Panc1 (cell line): ENCODE measurements at regions not wholly inside any gene's neighbourhood (a gene's known extent, or its start where the extent isn't known, plus 50 kb on each side); places are given as distances from the start of the nearest gene placed in this dataset.

ENCODE experiments used
- ATAC-seq: fragments of 200-7000 bp; cut with Tn5 transposase; 2 replicates; pipeline ENCODE4 v1.9.1; 2020; ENCODE audit warnings: mild to moderate bottlenecking, moderate library complexity
- BruUV-seq: library from RNA; stranded (reverse); fragments of 400-500 nt; replicated peaks from 2 replicates; lab custom pipeline; 2021; lab: Mats Ljungman, UMichigan
- CTCF ChIA-PET: fragments of 300-600 bp; sonication (Branson Sonifier 250); formaldehyde crosslinking; loops from one replicate; lab custom pipeline; 2022; ENCODE audit warnings: antibody characterized with exemption; lab: Charles Lee
- POLR2A ChIA-PET: fragments of 300-600 bp; sonication (Branson Sonifier 250); formaldehyde crosslinking; loops from one replicate; lab custom pipeline; 2022; ENCODE audit warnings: antibody characterized with exemption; lab: Charles Lee
- DNase-seq: peaks from one replicate; pipeline ENCODE4 v3.0.0-alpha.2; 2010; ENCODE audit warnings: low read depth, low spot score
- H3K27ac ChIP-seq: 2 replicates; pipeline ENCODE4 v1.5.1; 2011; ENCODE audit warnings: mild to moderate bottlenecking, low read length, inconsistent platforms
- H3K27me3 ChIP-seq: fragments of 200-500 bp; sonication (Bioruptor generic); 2 replicates; pipeline ENCODE4 v1.6.0; 2014; ENCODE audit warnings: low read length, inconsistent platforms; ENCODE audit not compliant: control insufficient read depth, insufficient read depth
- H3K36me3 ChIP-seq: fragments of 200-500 bp; sonication (Bioruptor generic); 2 replicates; pipeline ENCODE4 v1.5.1; 2014; ENCODE audit warnings: inconsistent platforms, mild to moderate bottlenecking, low read length, moderate library complexity; ENCODE audit not compliant: control insufficient read depth, insufficient read depth
- H3K4me1 ChIP-seq: 2 replicates; pipeline ENCODE4 v1.5.1; 2011; ENCODE audit warnings: inconsistent platforms, mild to moderate bottlenecking, low read length, moderate library complexity; ENCODE audit not compliant: control insufficient read depth, insufficient read depth
- H3K4me3 ChIP-seq, 2 experiments: 2 replicates each; pipeline ENCODE4 v1.5.1; 2011 to 2012; ENCODE audit warnings: low read depth in 2 of 2, low read length in 2 of 2, mild to moderate bottlenecking in 2 of 2, inconsistent platforms in 1 of 2, moderate library complexity in 1 of 2
- H3K9me3 ChIP-seq: fragments of 200-500 bp; sonication (Bioruptor generic); 2 replicates; pipeline ENCODE4 v1.5.1; 2014; ENCODE audit warnings: low read depth, mild to moderate bottlenecking, inconsistent platforms, low read length, moderate library complexity; ENCODE audit not compliant: control insufficient read depth, insufficient read depth
- POLR2AphosphoS5 ChIP-seq: IDR thresholded peaks from 2 replicates; pipeline ENCODE4 v1.6.1; 2012; ENCODE audit warnings: mild to moderate bottlenecking, low read depth, low read length, moderate library complexity
- SIN3A ChIP-seq: IDR thresholded peaks from 2 replicates; pipeline ENCODE4 v1.6.1; 2012; ENCODE audit warnings: low read depth, mild to moderate bottlenecking, low read length, moderate library complexity, borderline replicate concordance; ENCODE audit not compliant: insufficient read depth
- TCF7L2 ChIP-seq: IDR thresholded peaks from 2 replicates; pipeline ENCODE4 v1.6.1; 2011; ENCODE audit warnings: mild to moderate bottlenecking, low read depth, low read length, inconsistent platforms
- in situ Hi-C: cut with HindIII; loops from 2 replicates; pipeline ENCODE4 v1.10.0; 2016; ENCODE audit warnings: low sequenced_read_pairs, low pct_unique_long_range_greater_than_20kb
- intact Hi-C: fragments of 100-400 bp; cut with micrococcal nuclease; formaldehyde crosslinking; loops from one replicate; pipeline ENCODE4 v1.10.0; 2022; ENCODE audit not compliant: unreplicated experiment
- TF ChIP-seq, protein P1 (sequence below): fragments of 450-650 bp; IDR thresholded peaks from 2 replicates; pipeline ENCODE4 v1.5.1; 2017; ENCODE audit warnings: mild to moderate bottlenecking
- TF ChIP-seq, protein P2 (sequence below), 2 experiments: IDR thresholded peaks; 2 replicates each; pipeline ENCODE4 v1.6.1; 2011 to 2012; ENCODE audit warnings: low read depth in 2 of 2, control low read depth in 1 of 2, low read length in 1 of 2, mild to moderate bottlenecking in 1 of 2, moderate library complexity in 1 of 2; ENCODE audit not compliant: insufficient read depth in 1 of 2

DNA sequence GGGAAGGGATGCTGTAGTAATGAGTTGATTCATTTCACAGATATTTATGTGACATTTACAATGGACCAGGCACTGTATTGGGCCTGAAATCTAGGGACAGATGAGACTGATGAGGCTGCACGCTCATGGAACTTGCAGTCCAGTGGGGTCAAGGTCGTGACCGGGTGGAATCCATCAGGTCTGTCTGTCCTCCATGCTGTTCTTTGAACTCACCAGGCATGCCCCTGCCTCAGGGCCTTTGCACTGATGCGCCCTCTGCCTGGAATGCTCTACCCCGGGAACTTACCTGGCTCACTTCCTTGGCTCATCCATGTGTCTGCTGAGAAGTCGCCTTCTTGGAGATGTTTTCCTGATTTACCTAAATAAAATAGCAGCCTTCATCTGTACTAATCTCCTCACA lies 200.1 kb downstream of the VRK1 start:
- Histone ChIP-seq H3K36me3 (no peaks in the 10 kb centered on the region), H3K27ac (no peak overlapping the region), H3K4me1 (no peaks in the 10 kb centered on the region), H3K27me3 (no peaks in the 10 kb centered on the region; the same call in 1 of the 2 replicates), H3K4me3 (no peak overlapping the region), H3K9me3 (no peaks in the 10 kb centered on the region)
- CTCF ChIA-PET, result no interaction called here
- DNase-seq, result no peak
- in situ Hi-C loops (no loop called here), intact Hi-C loops (no loop called here)
- POLR2A ChIA-PET, result no interaction called here
- TF ChIP-seq, protein P1, sequence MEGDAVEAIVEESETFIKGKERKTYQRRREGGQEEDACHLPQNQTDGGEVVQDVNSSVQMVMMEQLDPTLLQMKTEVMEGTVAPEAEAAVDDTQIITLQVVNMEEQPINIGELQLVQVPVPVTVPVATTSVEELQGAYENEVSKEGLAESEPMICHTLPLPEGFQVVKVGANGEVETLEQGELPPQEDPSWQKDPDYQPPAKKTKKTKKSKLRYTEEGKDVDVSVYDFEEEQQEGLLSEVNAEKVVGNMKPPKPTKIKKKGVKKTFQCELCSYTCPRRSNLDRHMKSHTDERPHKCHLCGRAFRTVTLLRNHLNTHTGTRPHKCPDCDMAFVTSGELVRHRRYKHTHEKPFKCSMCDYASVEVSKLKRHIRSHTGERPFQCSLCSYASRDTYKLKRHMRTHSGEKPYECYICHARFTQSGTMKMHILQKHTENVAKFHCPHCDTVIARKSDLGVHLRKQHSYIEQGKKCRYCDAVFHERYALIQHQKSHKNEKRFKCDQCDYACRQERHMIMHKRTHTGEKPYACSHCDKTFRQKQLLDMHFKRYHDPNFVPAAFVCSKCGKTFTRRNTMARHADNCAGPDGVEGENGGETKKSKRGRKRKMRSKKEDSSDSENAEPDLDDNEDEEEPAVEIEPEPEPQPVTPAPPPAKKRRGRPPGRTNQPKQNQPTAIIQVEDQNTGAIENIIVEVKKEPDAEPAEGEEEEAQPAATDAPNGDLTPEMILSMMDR, result no peak
- no peak for TF ChIP-seq SIN3A
- TF ChIP-seq, protein P2, sequence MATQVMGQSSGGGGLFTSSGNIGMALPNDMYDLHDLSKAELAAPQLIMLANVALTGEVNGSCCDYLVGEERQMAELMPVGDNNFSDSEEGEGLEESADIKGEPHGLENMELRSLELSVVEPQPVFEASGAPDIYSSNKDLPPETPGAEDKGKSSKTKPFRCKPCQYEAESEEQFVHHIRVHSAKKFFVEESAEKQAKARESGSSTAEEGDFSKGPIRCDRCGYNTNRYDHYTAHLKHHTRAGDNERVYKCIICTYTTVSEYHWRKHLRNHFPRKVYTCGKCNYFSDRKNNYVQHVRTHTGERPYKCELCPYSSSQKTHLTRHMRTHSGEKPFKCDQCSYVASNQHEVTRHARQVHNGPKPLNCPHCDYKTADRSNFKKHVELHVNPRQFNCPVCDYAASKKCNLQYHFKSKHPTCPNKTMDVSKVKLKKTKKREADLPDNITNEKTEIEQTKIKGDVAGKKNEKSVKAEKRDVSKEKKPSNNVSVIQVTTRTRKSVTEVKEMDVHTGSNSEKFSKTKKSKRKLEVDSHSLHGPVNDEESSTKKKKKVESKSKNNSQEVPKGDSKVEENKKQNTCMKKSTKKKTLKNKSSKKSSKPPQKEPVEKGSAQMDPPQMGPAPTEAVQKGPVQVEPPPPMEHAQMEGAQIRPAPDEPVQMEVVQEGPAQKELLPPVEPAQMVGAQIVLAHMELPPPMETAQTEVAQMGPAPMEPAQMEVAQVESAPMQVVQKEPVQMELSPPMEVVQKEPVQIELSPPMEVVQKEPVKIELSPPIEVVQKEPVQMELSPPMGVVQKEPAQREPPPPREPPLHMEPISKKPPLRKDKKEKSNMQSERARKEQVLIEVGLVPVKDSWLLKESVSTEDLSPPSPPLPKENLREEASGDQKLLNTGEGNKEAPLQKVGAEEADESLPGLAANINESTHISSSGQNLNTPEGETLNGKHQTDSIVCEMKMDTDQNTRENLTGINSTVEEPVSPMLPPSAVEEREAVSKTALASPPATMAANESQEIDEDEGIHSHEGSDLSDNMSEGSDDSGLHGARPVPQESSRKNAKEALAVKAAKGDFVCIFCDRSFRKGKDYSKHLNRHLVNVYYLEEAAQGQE (IDR thresholded peaks at IDR 0.05; ENCODE audit: insufficient read depth in 1 of 2, low read depth in 2 of 2, low read length in 1 of 2), result no peak
- no peak for TF ChIP-seq TCF7L2
- no peak for TF ChIP-seq POLR2AphosphoS5
- BruUV-seq, result no TSS peak
- no peak for ATAC-seq

DNA sequence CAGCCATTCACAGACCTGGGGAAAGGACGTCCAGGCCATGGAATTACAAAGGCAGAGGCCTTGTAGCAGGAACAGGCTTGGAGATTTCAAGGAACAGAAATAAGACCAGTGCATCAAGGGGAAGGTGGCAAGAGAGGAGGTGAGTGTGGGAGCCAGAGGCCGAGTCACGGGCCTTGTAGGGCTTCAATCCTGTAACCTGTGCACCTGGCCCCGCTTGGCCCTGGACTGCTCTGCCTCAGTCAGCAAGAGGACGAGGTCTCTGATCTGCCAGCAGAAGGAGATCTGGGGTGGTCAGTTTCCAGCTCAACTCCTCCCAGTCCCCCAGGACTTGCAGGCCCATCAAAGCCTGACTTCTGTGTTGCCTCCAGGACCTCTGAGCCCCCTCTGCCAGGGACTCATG lies 200.8 kb downstream of the VRK1 start:
- Histone ChIP-seq H3K36me3 (no peaks in the 10 kb centered on the region), H3K4me3 (no peak overlapping the region), H3K9me3 (no peaks in the 10 kb centered on the region), H3K4me1 (no peaks in the 10 kb centered on the region), H3K27ac (no peak overlapping the region), H3K27me3 (no peaks in the 10 kb centered on the region; the same call in 1 of the 2 replicates)
- BruUV-seq, result no TSS peak
- ChIA-PET POLR2A (no interaction called here), CTCF (no interaction called here)
- no peak for DNase-seq
- TF ChIP-seq TCF7L2 (no peak), POLR2AphosphoS5 (no peak), SIN3A (no peak)
- TF ChIP-seq, protein P1, result no peak
- TF ChIP-seq, protein P2 (IDR thresholded peaks at IDR 0.05; ENCODE audit: insufficient read depth in 1 of 2, low read depth in 2 of 2, low read length in 1 of 2), result no peak
- no peak for ATAC-seq
- in situ Hi-C loops (no loop called here), intact Hi-C loops (no loop called here)
